Large intestine (tissue), 3 donors: ENCODE measurements at regions not wholly inside any gene's neighbourhood (a gene's known extent, or its start where the extent isn't known, plus 50 kb on each side); places are given as distances from the start of the nearest gene placed in this dataset.
"Not testable (repeated sequence)": the region's sequence is repeated elsewhere in the genome, so short reads cannot be mapped to it uniquely, and the experiment has no call there.

ENCODE experiments used
- DNase-seq, 2 donors: peaks; one replicate each; pipeline versions ENCODE4 v3.0.0 to v3.0.0-alpha.2; 2013
- H3K27ac ChIP-seq: one replicate; pipeline ENCODE4 v1.5.1; 2013; ENCODE audit warnings: low read length
- H3K27me3 ChIP-seq: 2 replicates; pipeline ENCODE4 v1.6.1; 2013; ENCODE audit warnings: low read length; ENCODE audit not compliant: control insufficient read depth, insufficient read depth
- H3K36me3 ChIP-seq: 2 replicates; pipeline ENCODE4 v1.6.1; 2013; ENCODE audit warnings: low read length; ENCODE audit not compliant: control insufficient read depth, insufficient read depth
- H3K4me1 ChIP-seq: one replicate; pipeline ENCODE4 v1.6.1; 2013; ENCODE audit warnings: low read length; ENCODE audit not compliant: control insufficient read depth, insufficient read depth
- H3K4me3 ChIP-seq: one replicate; pipeline ENCODE4 v1.5.1; 2013; ENCODE audit warnings: low read length
- H3K9me3 ChIP-seq: one replicate; pipeline ENCODE4 v1.6.1; 2013; ENCODE audit warnings: mild to moderate bottlenecking, low read depth, low read length, moderate library complexity; ENCODE audit not compliant: control insufficient read depth
- WGBS: methylation state at CpG from one replicate; pipeline ENCODE4 v1.1.5; 2013; ENCODE audit warnings: low lambda C conversion rate; ENCODE audit not compliant: insufficient coverage; 5-methylcytosine and 5-hydroxymethylcytosine counted together

DNA sequence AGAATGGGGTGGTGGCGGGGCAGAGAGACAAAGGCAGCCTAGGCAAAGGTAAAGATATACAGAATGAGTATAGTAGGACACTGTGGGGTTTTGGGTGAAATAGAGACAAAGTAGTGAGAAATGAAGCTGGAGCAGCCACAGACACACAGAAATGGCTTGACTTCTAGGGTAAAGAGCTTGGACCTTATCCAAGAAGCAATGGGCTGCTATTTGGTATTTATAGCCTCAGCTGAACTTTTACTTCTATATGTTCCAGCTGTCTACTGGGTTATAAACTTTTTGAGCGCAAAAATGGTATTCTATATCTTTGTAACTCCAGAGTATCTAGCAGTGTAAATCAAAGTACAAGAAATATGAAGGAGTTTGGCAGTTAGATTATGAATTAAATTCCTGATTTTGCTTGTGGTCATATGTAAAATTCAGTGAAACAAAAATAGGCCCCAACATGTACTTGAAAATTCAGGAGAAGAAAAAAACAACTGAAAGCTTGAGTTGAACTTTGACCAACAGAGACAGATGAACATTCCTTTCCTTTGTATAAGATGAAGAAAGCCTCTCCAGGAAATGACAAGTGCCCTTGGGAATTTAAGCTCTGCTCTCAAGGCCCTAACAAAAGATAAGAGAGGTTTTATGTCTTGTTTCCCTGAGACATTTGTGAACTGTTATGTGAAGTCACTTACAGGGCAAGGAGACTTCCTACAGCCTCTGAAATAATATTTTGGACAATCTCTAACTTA is 64.6 kb upstream of the XIST start:
- no peaks in the 10 kb centered on the region for H3K9me3 ChIP-seq
- no peak overlapping the region for H3K4me3 ChIP-seq
- H3K27ac ChIP-seq, result peak overlapping the region; percentile 45
- H3K27me3 ChIP-seq, result no peaks in the 10 kb centered on the region
- peaks cover 2% of the 10 kb centered on the region for H3K4me1 ChIP-seq
- no peaks in the 10 kb centered on the region for H3K36me3 ChIP-seq
- peak; percentile 54 to 66 for DNase-seq
- 67% methylated on average over 1 of the region's 2 CpGs for WGBS

DNA sequence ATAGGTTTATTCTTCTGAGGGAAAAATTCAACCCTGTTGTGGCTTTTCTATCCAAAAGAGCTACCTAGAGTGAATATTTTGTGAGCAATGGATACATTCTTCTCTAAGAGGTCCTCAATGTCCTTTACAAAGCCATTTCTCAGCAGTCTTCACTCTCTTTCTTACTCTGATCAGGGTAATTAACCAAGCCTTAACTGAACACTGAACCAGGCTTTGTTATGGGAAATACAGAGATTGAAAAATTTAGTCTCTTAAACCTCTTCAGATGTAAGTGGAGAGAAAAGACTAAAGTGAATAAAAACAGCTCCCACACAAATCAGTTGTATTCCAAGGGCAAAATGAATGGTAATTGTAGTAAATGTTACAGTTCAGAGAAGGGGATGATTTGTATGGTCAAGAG is 64.0 kb upstream of the XIST start:
- Histone ChIP-seq H3K9me3 (no peaks in the 10 kb centered on the region), H3K27ac (peak overlapping the region; percentile 20)

DNA sequence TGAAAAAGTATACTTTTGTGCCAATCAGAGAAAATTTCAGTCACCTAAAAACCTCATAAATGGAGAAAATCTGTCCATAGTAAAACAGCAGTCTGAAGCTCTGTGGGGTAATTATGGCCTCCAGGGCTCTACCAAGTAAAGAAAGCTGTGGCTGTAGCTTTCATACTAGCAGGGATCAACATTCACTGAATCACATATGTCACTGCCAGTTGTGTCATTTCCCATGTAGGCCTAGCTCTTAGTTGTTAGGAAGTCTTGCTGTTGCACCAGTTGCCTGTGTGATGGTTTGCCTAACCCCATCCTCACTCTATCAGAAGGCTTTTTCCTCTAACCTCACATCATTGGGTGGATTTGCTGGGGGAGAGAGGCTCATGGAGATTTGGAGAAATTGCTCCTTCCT is 62.3 kb upstream of the XIST start:
- H3K4me3 ChIP-seq, H3K27ac ChIP-seq, DNase-seq, H3K27me3 ChIP-seq, H3K4me1 ChIP-seq, H3K36me3 ChIP-seq, H3K9me3 ChIP-seq: not testable (repeated sequence)

More for the DNA sequence above, 64.0 kb upstream of the XIST start:
- Histone ChIP-seq H3K27me3 (no peaks in the 10 kb centered on the region), H3K36me3 (no peaks in the 10 kb centered on the region), H3K4me3 (no peak overlapping the region), H3K4me1 (peaks cover 2% of the 10 kb centered on the region)
- DNase-seq, result no peak

DNA sequence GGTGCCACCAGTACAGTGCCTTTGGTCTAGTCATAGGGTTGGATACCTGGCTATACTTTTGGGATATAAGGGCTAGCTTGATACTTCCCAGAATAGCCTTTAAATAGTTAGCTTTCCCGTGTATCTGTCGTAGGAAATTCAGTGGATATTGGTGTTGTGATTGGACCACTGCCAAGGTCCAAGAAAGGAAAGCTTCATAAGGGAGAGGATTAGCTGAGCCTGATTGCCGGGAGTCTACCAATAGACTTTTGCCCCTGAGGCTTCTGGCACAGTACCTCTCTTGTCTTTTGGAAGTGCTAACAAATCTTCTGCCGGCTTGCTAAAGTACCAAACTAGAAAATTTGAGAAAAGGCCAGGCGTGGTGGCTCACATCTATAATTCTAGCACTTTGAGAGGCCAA is 61.1 kb upstream of the XIST start:
- no CpG with 5 or more reads among the region's 5 CpGs for WGBS
- Histone ChIP-seq H3K27ac (no peak overlapping the region), H3K4me1 (peaks cover 2% of the 10 kb centered on the region), H3K9me3 (no peaks in the 10 kb centered on the region), H3K4me3 (no peak overlapping the region), H3K36me3 (no peaks in the 10 kb centered on the region), H3K27me3 (no peaks in the 10 kb centered on the region)
- peak in 1 of 2 donors; percentile 2 for DNase-seq

DNA sequence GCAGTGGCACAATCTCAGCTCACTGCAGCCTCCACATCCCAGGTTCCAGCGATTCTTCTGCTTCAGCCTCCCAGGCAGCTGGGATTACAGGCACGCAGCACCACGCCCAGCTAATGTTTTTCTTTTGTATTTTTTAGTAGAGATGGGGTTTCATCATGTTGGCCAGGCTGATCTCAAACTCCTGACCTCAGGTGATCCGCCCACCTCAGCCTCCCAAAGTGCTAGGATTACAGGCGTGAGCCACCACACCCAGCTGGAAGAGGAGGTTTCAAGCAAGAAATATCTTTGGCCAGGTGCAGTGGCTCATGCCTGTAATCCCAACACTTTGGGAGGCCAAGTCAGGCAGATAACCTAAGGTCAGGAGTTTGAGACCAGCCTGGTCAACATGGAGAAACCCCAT is 59.4 kb upstream of the XIST start:
- not testable (repeated sequence) for H3K27me3 ChIP-seq, DNase-seq, H3K27ac ChIP-seq, H3K4me3 ChIP-seq, H3K4me1 ChIP-seq, H3K9me3 ChIP-seq, H3K36me3 ChIP-seq
- WGBS, result no CpG with 5 or more reads among the region's 5 CpGs

DNA sequence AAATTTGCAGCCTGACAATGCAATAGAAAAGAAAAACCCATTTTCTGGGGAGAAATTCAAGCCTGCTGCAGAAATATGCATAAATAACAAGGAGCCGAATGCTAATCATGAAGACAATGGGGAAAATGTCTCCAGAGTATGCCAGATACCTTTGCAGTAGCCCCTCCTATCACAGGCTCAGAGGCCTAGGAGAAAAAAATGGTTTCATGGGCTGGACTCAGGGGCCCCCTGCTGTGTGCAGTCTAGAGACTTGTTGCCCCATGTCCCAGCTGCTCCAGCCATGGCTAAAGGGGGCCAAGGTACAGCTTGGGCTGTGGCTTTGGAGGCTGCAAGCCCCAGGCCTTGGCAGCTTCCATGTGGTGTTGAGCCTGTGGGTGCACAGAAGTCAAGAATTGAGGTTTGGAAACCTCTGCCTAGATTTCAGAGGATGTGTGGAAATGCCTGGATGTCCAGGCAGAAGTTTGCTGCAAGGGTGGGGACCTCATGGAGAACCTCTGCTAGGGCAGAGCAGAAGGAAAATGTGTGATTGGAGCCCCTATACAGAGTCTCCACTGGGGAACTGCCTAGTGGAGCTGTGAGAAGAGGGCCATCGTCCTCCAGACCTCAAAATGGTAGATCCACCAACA is 53.3 kb upstream of the XIST start:
- H3K36me3 ChIP-seq, H3K27ac ChIP-seq, H3K4me1 ChIP-seq, DNase-seq, H3K9me3 ChIP-seq, H3K4me3 ChIP-seq, H3K27me3 ChIP-seq: not testable (repeated sequence)
- WGBS, result no CpG with 5 or more reads among the region's 2 CpGs

DNA sequence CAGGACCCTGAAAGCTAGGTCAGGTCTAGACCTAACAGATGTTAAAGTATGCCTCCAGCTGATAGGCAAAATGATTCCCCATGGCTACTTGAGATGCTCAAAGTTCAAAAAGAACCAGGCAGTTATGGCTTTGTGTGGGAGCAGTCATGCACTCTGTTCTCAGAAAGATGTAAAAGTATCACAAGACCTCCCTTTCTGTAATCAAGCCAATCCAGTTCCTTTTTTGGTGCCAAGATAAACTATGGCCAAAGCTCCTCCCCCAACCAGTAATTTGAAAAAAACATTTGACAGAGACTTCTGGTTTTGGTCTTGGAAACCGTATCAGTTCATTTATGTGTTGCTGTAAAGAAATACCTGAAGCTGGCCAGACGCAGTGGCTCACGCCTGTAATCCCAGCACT is 51.4 kb upstream of the XIST start:
- H3K27me3 ChIP-seq, result no peaks in the 10 kb centered on the region
- H3K36me3 ChIP-seq, result no peaks in the 10 kb centered on the region
- no peaks in the 10 kb centered on the region for H3K4me1 ChIP-seq
- no peak overlapping the region for H3K27ac ChIP-seq
- H3K4me3 ChIP-seq, result no peak overlapping the region
- DNase-seq, result no peak
- no peaks in the 10 kb centered on the region for H3K9me3 ChIP-seq
- no CpG with 5 or more reads among the region's 3 CpGs for WGBS
